SK-N-MC (cell line): ENCODE measurements at regions not wholly inside any gene's neighbourhood (a gene's known extent, or its start where the extent isn't known, plus 50 kb on each side); places are given as distances from the start of the nearest gene placed in this dataset.

Source experiments
- DNase-seq: peaks from one replicate; pipeline ENCODE4 v3.0.0-alpha.2; 2011; ENCODE audit warnings: low read depth, low spot score
- H3K27ac ChIP-seq: fragments of 200-600 bp; sonication (generic); 2 replicates; pipeline ENCODE4 v1.5.1; 2016; ENCODE audit warnings: mixed run types
- H3K36me3 ChIP-seq: fragments of 200-600 bp; sonication (generic); 2 replicates; pipeline ENCODE4 v1.6.1; 2017; ENCODE audit warnings: antibody characterized with exemption, low read length, mixed read lengths; ENCODE audit not compliant: insufficient read depth
- H3K4me3 ChIP-seq: fragments of 200-600 bp; sonication (generic); 2 replicates; pipeline ENCODE4 v1.5.1; 2016
- H3K9ac ChIP-seq: fragments of 200-600 bp; sonication (generic); 2 replicates; pipeline ENCODE4 v1.8.0; 2017; ENCODE audit warnings: mixed run types, mixed read lengths; ENCODE audit not compliant: insufficient read length
- H3K9me3 ChIP-seq: fragments of 200-600 bp; sonication (generic); 2 replicates; pipeline ENCODE4 v1.6.1; 2017; ENCODE audit warnings: low read depth, mild to moderate bottlenecking, antibody characterized with exemption, low read length, moderate library complexity, mixed read lengths
- EZH2 ChIP-seq: fragments of 200-600 bp; sonication (generic); IDR thresholded peaks from one replicate; pipeline ENCODE4 v1.6.1; 2017; ENCODE audit warnings: antibody characterized with exemption
- FOXP2 ChIP-seq: optimal IDR thresholded peaks from 2 replicates; pipeline ENCODE3; 2011; ENCODE audit warnings: mild to moderate bottlenecking, moderate library complexity; ENCODE audit not compliant: insufficient read depth; ENCODE audit errors: extremely low read length, control extremely low read depth
- POLR2AphosphoS5 ChIP-seq: IDR thresholded peaks from 2 replicates; pipeline ENCODE4 v1.6.1; 2012; ENCODE audit warnings: mild to moderate bottlenecking, low read depth, low read length, borderline replicate concordance

DNA sequence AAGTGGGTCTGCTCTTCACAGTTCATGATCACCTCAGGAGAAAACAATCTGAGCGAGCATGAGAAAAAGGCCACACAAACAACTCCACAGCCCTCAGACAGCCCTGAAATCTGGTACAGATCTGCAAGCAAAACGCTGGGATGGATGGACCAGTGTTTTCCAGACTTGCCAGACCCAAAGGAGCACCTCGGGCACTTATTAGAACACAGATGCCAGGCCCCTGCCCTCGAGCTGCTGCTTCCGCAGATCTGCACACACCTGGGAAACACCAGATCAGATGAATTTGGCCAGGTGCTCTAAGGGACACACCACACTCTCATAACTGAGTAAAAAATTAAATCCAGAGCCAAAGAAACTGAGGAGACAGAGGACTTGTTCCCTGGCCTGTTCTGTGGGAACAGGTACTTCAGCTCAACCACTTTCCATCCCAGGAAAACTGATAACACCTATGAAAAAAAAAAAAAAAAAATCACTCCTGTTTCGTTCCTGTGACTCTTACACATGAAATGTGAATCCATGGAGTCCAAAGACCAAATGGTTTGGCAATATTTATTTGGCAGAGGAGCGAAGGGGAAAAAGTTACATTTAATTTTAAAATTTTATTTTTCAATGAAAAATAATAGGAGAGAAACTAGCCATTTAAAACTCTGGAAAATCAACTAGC lies 202.9 kb upstream of the ESRRG start:
- no peaks in the 10 kb centered on the region for H3K36me3 ChIP-seq
- no peak for TF ChIP-seq POLR2AphosphoS5
- no peak for TF ChIP-seq EZH2
- TF ChIP-seq FOXP2, result no peak
- no peak overlapping the region for H3K9ac ChIP-seq
- H3K9me3 ChIP-seq, result no peaks in the 10 kb centered on the region
- no peak for DNase-seq
- H3K27ac ChIP-seq, result no peak overlapping the region
- H3K4me3 ChIP-seq, result no peak overlapping the region

DNA sequence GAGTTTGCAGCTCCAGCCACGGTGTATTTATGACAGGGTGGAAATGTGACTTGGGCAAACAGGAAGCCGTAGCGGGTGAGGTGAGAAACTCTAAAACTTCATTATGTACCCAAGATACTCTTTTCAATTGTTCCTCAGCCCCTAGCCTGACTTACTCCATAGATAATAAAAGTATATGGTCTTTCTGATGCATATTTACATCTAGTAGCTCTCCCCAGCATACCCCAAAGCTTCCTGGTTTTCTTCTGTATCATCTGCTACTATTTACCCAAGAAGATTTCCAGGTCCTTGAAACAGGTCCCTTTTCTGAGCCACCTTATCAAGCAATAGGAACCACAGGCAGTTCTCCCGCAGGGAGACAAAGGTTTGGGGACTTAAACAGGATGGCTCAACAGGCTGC lies 201.5 kb upstream of the ESRRG start:
- Histone ChIP-seq H3K9ac (no peak overlapping the region), H3K36me3 (no peaks in the 10 kb centered on the region), H3K9me3 (no peaks in the 10 kb centered on the region), H3K4me3 (no peak overlapping the region), H3K27ac (no peak overlapping the region)
- TF ChIP-seq FOXP2 (no peak), EZH2 (no peak), POLR2AphosphoS5 (no peak)
- DNase-seq, result no peak

DNA sequence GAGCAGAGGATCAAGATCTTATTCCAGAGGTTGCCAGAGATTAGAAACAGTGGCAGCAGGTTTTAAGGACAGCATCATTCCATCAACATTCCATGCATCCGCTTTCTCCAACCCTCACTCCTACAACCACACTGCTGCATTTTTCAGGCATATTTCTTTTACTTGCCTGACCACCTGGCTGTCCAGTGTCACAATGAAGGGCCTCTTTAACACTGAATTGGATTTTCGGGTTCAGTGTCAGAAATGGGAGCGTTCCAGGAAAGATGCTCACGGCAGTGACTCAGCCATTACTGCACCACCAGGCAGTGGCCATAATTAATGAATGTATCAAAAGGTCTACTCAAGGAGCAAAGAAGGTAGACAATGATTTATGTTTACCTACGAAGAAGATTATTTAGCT lies 200.4 kb upstream of the ESRRG start:
- Histone ChIP-seq H3K9me3 (no peaks in the 10 kb centered on the region), H3K27ac (no peak overlapping the region), H3K36me3 (no peaks in the 10 kb centered on the region), H3K9ac (no peak overlapping the region), H3K4me3 (no peak overlapping the region)
- DNase-seq, result no peak
- no peak for TF ChIP-seq EZH2
- TF ChIP-seq POLR2AphosphoS5, result no peak
- no peak for TF ChIP-seq FOXP2

DNA sequence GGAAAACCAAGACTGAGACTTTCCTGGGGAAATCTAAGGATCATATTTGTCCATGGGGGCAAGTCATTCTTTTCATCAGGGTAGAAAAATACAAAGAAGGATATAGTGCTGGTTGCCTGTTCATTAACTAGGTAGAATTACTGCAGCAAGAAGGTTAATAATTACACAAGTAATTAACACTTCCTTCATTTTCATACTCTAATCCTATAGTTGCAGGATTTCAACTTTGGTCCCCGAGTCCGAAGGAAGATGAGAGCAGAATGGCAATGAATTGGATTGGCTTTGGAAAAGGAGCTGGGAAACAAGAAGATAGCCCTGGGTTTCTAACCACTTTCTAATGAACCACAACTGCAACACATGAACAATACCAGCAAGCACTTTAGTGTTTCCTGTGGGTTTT lies 199.2 kb upstream of the ESRRG start:
- Histone ChIP-seq H3K36me3 (no peaks in the 10 kb centered on the region), H3K27ac (no peak overlapping the region), H3K9ac (no peak overlapping the region), H3K9me3 (no peaks in the 10 kb centered on the region), H3K4me3 (no peak overlapping the region)
- no peak for TF ChIP-seq FOXP2
- TF ChIP-seq POLR2AphosphoS5, result no peak
- TF ChIP-seq EZH2, result no peak
- no peak for DNase-seq

DNA sequence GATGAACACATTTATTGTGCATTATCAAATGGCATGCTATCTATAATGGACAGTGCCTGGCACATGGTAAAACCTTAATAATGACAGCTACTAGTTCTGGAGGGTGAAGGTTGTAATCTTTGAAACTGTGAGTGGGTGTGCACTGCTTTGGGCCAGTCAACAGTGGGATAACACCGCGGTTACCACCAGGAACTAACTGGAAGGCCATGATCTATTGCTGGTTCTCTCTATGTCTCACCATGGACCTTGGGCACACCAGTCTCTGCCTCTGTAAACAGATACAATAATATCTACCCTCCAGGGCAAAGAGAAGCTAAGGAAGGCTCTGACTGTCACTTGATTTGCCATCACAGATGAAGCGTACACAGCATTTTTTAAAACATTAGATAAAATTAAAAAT lies 198.6 kb upstream of the ESRRG start:
- H3K9ac ChIP-seq, result no peak overlapping the region
- H3K4me3 ChIP-seq, result no peak overlapping the region
- TF ChIP-seq FOXP2 (no peak), EZH2 (no peak), POLR2AphosphoS5 (no peak)
- H3K9me3 ChIP-seq, result no peaks in the 10 kb centered on the region
- DNase-seq, result no peak
- no peak overlapping the region for H3K27ac ChIP-seq
- no peaks in the 10 kb centered on the region for H3K36me3 ChIP-seq

DNA sequence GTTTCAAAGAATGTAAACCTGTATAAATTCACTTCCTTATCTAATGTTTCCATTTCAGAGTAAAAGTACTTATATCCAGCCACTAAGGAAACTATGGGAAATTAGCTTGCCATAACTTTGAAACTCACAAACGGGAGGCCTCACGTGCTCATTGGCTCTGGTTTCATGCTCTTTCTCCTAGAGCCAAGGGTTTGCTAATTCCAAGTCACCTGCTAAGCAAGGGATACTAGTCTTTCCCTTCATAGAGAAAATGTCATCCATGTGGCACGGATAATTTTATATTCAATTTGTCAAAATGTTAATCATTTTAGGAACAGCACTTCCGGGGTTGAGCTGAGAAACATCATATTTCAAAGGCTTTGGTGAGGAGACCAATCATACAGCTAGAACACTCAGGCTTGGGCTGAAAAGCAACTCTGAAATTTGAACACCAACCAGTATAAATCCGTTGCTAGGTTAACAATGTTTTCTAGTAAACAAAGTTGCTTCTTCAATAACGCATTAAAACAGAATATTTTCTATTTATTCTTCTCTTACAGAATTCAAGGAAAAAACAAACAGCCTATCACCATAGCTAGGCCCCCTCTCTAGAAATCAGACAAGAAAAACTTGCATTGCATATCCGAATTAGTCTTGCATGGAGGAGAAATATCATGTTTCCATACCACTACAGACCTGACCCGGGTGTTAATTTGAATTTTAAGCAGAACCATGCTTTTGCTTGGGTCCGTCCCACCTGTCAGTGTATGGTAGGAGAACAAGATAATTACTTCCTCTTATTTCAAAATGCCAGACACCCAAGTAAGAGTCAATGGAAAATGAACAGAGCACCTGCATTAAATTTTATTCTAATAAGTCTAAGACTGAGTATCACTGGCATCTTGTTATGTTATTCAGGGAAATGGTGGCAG lies 196.1 kb upstream of the ESRRG start:
- H3K9me3 ChIP-seq, result no peaks in the 10 kb centered on the region
- no peaks in the 10 kb centered on the region for H3K36me3 ChIP-seq
- DNase-seq, result no peak
- no peak overlapping the region for H3K27ac ChIP-seq
- no peak overlapping the region for H3K4me3 ChIP-seq
- no peak overlapping the region for H3K9ac ChIP-seq
- TF ChIP-seq FOXP2 (no peak), POLR2AphosphoS5 (no peak), EZH2 (no peak)

DNA sequence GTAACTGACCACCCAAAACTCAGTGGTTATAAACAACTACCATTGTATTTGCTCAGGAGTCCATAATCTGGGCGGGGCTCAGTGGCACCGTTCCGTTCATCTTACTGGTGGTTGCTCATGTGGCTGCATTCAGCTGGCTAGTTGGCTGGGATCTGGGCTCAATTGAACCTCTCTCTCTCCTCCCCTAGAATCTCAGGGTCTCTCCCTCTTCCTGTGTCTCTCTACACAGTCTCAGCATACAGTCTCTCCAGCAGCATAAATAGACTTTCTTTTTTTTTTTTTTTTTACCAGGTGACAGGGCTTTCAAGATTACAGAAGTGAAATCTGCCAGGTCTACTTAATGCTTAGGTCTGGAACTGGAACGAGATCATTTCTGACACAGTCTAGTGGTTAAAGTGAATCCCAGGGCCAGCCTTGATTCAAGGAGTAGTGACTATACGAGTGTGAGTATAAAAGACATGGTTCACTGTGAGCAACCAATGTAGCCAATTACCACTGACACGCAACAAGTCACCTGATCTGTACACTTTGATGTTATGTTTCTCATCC lies 193.7 kb upstream of the ESRRG start:
- Histone ChIP-seq H3K27ac (no peak overlapping the region), H3K9me3 (no peaks in the 10 kb centered on the region), H3K9ac (no peak overlapping the region), H3K36me3 (no peaks in the 10 kb centered on the region), H3K4me3 (no peak overlapping the region)
- no peak for DNase-seq
- TF ChIP-seq POLR2AphosphoS5, result no peak
- no peak for TF ChIP-seq EZH2
- TF ChIP-seq FOXP2, result no peak

DNA sequence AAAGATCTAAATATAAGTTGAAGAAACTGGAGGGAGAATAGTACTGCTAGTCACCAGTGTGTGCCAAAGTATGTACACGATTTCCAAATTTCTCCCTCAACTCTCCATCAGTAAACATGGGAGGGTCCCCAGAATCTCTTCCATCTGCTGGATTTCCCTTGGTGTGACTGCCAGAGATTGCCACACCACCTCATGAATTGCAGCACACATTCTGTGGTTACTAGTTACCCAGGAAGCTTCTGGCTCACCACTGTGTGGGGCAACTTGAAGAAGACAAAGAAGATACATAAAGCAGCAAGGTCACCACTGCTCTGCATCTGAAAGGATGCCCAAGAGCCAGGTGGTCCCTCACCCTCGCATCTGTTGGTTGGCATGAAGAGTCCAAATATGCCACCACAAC lies 191.7 kb upstream of the ESRRG start:
- TF ChIP-seq POLR2AphosphoS5 (no peak), EZH2 (no peak), FOXP2 (no peak)

More for the DNA sequence above, 191.7 kb upstream of the ESRRG start:
- Histone ChIP-seq H3K36me3 (no peaks in the 10 kb centered on the region), H3K9ac (no peak overlapping the region), H3K9me3 (no peaks in the 10 kb centered on the region), H3K4me3 (no peak overlapping the region), H3K27ac (no peak overlapping the region)
- no peak for DNase-seq
